Esophagus muscularis mucosa (tissue), 3 donors: ENCODE measurements at regions not wholly inside any gene's neighbourhood (a gene's known extent, or its start where the extent isn't known, plus 50 kb on each side); places are given as distances from the start of the nearest gene placed in this dataset.

ENCODE experiments used
- POLR2A ChIP-seq: fragments of 450-650 bp; IDR thresholded peaks from one replicate; pipeline ENCODE4 v1.6.1; 2017; ENCODE audit warnings: antibody characterized with exemption, moderate library complexity, mild to moderate bottlenecking, low read depth
- TF ChIP-seq, protein P1 (sequence below), 3 experiments: fragments of 200-600 bp in 2 of 3; fragments of 450-650 bp in 1 of 3; sonication (generic) in 2 of 3; IDR thresholded peaks; one replicate each; pipeline ENCODE4 v1.5.1; 2017 to 2019; ENCODE audit warnings: antibody characterized with exemption in 3 of 3, mild to moderate bottlenecking in 2 of 3, moderate library complexity in 1 of 3

- TF ChIP-seq POLR2A = no peak
- TF ChIP-seq, protein P1, sequence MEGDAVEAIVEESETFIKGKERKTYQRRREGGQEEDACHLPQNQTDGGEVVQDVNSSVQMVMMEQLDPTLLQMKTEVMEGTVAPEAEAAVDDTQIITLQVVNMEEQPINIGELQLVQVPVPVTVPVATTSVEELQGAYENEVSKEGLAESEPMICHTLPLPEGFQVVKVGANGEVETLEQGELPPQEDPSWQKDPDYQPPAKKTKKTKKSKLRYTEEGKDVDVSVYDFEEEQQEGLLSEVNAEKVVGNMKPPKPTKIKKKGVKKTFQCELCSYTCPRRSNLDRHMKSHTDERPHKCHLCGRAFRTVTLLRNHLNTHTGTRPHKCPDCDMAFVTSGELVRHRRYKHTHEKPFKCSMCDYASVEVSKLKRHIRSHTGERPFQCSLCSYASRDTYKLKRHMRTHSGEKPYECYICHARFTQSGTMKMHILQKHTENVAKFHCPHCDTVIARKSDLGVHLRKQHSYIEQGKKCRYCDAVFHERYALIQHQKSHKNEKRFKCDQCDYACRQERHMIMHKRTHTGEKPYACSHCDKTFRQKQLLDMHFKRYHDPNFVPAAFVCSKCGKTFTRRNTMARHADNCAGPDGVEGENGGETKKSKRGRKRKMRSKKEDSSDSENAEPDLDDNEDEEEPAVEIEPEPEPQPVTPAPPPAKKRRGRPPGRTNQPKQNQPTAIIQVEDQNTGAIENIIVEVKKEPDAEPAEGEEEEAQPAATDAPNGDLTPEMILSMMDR (IDR thresholded peaks at IDR 0.05) = no peak
Measured at GRCh38 chr11:7196396-7197146, 55.1 kb upstream of the SYT9 start.
